Uterus (tissue), 3 donors: ENCODE measurements at regions not wholly inside any gene's neighbourhood (a gene's known extent, or its start where the extent isn't known, plus 50 kb on each side); places are given as distances from the start of the nearest gene placed in this dataset.
"Not testable (repeated sequence)": the region's sequence is repeated elsewhere in the genome, so short reads cannot be mapped to it uniquely, and the experiment has no call there.

Experiments used
- DNase-seq, 2 donors: peaks; one replicate each; pipeline ENCODE4 v3.0.0-alpha.2; 2019 to 2020
- H3K27ac ChIP-seq, 2 donors: fragments of 200-600 bp; sonication (generic); 1 replicate in 1 of 2; 2 replicates in 1 of 2; pipeline ENCODE4 v1.5.1; 2016 to 2018
- H3K27me3 ChIP-seq, 2 donors: fragments of 200-600 bp; sonication (generic); one replicate each; pipeline ENCODE4 v1.5.1; 2018 to 2019; ENCODE audit warnings: control low read depth in 1 of 2
- H3K36me3 ChIP-seq, 2 donors: fragments of 200-600 bp; sonication (generic); one replicate each; pipeline ENCODE4 v1.5.1; 2019; ENCODE audit warnings: control low read depth in 1 of 2
- H3K4me1 ChIP-seq, 2 donors: fragments of 200-600 bp; sonication (generic); one replicate each; pipeline ENCODE4 v1.5.1; 2018 to 2019; ENCODE audit warnings: control low read depth in 1 of 2
- H3K4me3 ChIP-seq, 2 donors: fragments of 200-600 bp; sonication (generic); 1 replicate in 1 of 2; 2 replicates in 1 of 2; pipeline ENCODE4 v1.5.1; 2018 to 2019; ENCODE audit warnings: mild to moderate bottlenecking in 1 of 2
- H3K9me3 ChIP-seq, 2 donors: fragments of 200-600 bp; sonication (generic); one replicate each; pipeline ENCODE4 v1.5.1; 2019; ENCODE audit warnings: control low read depth in 1 of 2
- POLR2A ChIP-seq, 2 donors: fragments of 450-650 bp; IDR thresholded peaks; one replicate each; pipeline ENCODE4 v1.6.1; 2016; ENCODE audit warnings: antibody characterized with exemption in 2 of 2, mild to moderate bottlenecking in 1 of 2, moderate library complexity in 1 of 2
- intact Hi-C: fragments of 100-400 bp; cut with DNase I; formaldehyde crosslinking; loops from one replicate; pipeline ENCODE4 v1.15.1; 2023; ENCODE audit warnings: low total_unique reads
- TF ChIP-seq, protein P1 (sequence below), 4 experiments: fragments of 200-600 bp in 2 of 4; fragments of 450-650 bp in 2 of 4; sonication (generic) in 2 of 4; IDR thresholded peaks; one replicate each; pipeline ENCODE4 v1.5.1; 2016 to 2019; ENCODE audit warnings: antibody characterized with exemption in 4 of 4, mild to moderate bottlenecking in 2 of 4, moderate library complexity in 1 of 4
- donor health status: DM: yes; HTN: yes; CAD: no.

DNA sequence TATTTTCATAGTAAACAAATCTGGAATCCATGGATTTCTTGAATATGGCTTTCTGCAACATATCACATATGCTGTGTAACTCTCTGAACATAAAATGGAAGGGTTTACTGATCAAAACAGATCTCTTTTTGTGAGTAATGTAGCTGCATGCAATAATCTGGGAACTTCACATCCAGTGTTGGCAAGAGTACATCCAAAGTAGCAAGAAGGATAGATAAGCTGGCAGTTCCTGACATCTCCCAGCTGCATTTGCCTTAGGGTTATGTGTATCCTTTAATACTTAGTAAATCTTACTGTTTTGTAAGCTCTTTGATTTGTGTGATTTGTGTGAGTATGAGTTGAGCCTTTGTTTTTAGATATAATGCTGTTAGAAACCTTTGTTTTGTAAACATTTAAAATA lies 280.4 kb upstream of the CNTN5 start:
- TF ChIP-seq, protein P1, sequence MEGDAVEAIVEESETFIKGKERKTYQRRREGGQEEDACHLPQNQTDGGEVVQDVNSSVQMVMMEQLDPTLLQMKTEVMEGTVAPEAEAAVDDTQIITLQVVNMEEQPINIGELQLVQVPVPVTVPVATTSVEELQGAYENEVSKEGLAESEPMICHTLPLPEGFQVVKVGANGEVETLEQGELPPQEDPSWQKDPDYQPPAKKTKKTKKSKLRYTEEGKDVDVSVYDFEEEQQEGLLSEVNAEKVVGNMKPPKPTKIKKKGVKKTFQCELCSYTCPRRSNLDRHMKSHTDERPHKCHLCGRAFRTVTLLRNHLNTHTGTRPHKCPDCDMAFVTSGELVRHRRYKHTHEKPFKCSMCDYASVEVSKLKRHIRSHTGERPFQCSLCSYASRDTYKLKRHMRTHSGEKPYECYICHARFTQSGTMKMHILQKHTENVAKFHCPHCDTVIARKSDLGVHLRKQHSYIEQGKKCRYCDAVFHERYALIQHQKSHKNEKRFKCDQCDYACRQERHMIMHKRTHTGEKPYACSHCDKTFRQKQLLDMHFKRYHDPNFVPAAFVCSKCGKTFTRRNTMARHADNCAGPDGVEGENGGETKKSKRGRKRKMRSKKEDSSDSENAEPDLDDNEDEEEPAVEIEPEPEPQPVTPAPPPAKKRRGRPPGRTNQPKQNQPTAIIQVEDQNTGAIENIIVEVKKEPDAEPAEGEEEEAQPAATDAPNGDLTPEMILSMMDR (IDR thresholded peaks at IDR 0.05) = no peak
- TF ChIP-seq POLR2A (IDR thresholded peaks at IDR 0.05) = no peak
- intact Hi-C loops = no loop called here
- no peak overlapping the region for H3K4me3 ChIP-seq
- H3K36me3 ChIP-seq = no peaks in the 10 kb centered on the region
- no peaks in the 10 kb centered on the region for H3K27me3 ChIP-seq
- no peak overlapping the region for H3K27ac ChIP-seq
- no peak for DNase-seq
- H3K9me3 ChIP-seq = no peaks in the 10 kb centered on the region
- H3K4me1 ChIP-seq = no peaks in the 10 kb centered on the region

DNA sequence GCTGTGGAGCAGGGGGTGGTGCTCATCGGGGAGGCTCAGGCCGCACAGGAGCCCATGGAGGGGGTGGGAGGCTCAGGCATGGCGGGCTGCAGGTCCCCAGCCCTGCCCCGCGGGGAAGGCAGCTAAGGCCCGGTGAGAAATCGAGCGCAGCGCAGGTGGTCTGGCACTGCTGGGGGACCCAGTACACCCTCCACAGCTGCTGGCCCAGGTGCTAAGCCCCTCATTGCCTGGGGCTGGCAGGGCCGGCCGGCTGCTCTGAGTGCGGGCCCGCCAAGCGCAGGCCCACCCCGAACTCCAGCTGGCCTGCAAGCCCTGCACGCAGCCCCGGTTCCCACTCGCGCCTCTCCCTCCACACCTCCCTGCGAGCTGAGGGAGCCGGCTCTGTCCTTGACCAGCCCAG lies 257.3 kb upstream of the CNTN5 start:
- intact Hi-C loops, H3K9me3 ChIP-seq: not testable (repeated sequence)

DNA sequence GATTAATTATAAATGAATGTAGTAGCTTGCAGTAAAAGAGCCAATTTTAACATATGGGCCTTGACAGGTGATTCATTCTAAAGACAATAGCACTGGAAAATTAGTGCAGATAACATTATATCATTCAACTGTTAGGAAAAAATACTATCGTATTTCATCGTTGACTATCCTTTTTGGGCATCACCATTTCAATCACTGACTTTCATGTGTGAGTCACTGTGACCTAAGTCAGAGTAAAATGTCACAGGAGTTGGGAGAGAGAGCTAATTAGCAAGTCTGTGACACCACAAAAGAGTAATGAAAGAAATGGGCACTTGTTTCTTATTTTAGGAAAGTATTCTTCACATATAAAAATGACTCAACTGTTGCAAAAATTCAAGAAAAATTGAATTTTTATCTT lies 253.8 kb upstream of the CNTN5 start:
- no peaks in the 10 kb centered on the region for H3K4me1 ChIP-seq
- H3K9me3 ChIP-seq = peaks cover 0 to 3% of the 10 kb centered on the region in 2 donors
- TF ChIP-seq POLR2A (IDR thresholded peaks at IDR 0.05) = no peak
- TF ChIP-seq, protein P1 (IDR thresholded peaks at IDR 0.05) = no peak
- no peak for DNase-seq
- no peak overlapping the region for H3K4me3 ChIP-seq
- intact Hi-C loops = no loop called here
- no peaks in the 10 kb centered on the region for H3K27me3 ChIP-seq
- H3K27ac ChIP-seq = no peak overlapping the region
- H3K36me3 ChIP-seq = no peaks in the 10 kb centered on the region

More for the DNA sequence above, 257.3 kb upstream of the CNTN5 start:
- H3K4me3 ChIP-seq, DNase-seq, H3K4me1 ChIP-seq, H3K36me3 ChIP-seq, H3K27me3 ChIP-seq, H3K27ac ChIP-seq: not testable (repeated sequence)

DNA sequence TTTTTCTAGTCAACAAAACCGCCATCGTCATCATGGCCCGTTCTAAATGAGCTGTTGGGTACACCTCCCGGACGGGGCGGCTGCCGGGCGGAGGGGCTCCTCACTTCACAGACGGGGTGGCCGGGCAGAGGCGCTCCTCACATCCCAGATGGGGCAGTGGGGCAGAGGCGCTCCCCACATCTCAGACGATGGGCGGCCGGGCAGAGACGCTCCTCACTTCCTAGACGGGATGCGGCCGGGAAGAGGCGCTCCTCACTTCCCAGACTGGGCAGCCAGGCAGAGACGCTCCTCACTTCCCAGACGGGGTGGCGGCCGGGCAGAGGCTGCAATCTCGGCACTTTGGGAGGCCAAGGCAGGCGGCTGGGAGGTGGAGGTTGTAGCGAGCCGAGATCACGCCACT lies 250.7 kb upstream of the CNTN5 start:
- H3K27ac ChIP-seq, DNase-seq, H3K4me3 ChIP-seq, H3K4me1 ChIP-seq, H3K36me3 ChIP-seq, H3K9me3 ChIP-seq, intact Hi-C loops, H3K27me3 ChIP-seq: not testable (repeated sequence)

DNA sequence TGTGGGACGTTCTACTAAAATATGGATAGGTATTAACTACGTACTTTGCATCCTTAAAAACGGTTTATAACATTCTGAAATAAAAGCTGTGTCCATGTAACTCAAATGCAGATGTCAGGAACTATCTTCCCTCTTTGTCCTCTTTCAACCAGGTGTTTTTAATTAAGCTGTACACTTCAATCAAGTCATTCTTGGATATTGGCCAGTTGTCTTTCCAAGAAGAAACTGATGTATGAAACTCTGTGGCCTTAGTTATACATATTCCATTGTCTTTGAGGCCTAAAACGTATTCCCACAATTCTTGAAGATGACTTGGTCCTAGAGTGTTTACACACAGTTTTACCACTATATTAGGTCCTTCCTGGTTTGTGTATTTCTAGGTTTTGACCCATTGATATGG lies 249.0 kb upstream of the CNTN5 start:
- Histone ChIP-seq H3K4me3 (no peak overlapping the region), H3K9me3 (no peaks in the 10 kb centered on the region), H3K36me3 (no peaks in the 10 kb centered on the region), H3K27ac (no peak overlapping the region), H3K27me3 (no peaks in the 10 kb centered on the region), H3K4me1 (no peaks in the 10 kb centered on the region)
- intact Hi-C loops = no loop called here
- DNase-seq = no peak
- TF ChIP-seq POLR2A (IDR thresholded peaks at IDR 0.05) = no peak
- TF ChIP-seq, protein P1 (IDR thresholded peaks at IDR 0.05) = no peak

DNA sequence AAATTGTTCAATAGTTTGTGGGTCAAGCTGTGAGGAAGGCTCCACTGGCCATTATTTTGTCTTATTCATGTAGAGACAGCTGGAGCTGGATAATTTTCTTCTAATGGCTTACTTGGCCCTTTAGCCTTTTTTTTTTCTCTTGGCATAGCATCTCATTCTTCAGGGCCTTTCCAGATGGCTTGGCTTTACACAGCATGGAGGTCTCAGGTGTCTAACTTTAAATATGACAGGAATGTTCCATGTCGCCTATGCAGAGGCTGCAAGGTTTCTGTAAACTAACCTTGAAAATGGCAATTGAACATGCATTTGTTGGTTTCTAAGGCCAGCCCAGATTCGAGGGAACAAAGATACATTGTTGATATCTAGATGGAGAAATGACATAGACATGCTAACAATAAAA lies 247.9 kb upstream of the CNTN5 start:
- Histone ChIP-seq H3K4me3 (no peak overlapping the region), H3K27me3 (no peaks in the 10 kb centered on the region), H3K9me3 (no peaks in the 10 kb centered on the region), H3K36me3 (no peaks in the 10 kb centered on the region), H3K4me1 (no peaks in the 10 kb centered on the region), H3K27ac (no peak overlapping the region)
- no peak for TF ChIP-seq POLR2A (IDR thresholded peaks at IDR 0.05)
- TF ChIP-seq, protein P1 (IDR thresholded peaks at IDR 0.05) = no peak
- DNase-seq = no peak
- intact Hi-C loops = no loop called here
